ENCODE measurements at regions not wholly inside any gene's neighbourhood (a gene's known extent, or its start where the extent isn't known, plus 50 kb on each side); places are given as distances from the start of the nearest gene placed in this dataset.

- TF ChIP-seq ZNF521 (tag by site-specific recombination; IDR thresholded peaks at IDR 0.05) (no peak), CTCF (tag by site-specific recombination; IDR thresholded peaks at IDR 0.05) (no peak), ZXDB (tag by site-specific recombination; IDR thresholded peaks at IDR 0.05) (no peak), REST (tag by site-specific recombination; IDR thresholded peaks at IDR 0.05) (no peak), ZBTB49 (tag by site-specific recombination; IDR thresholded peaks at IDR 0.05; ENCODE audit: low read depth) (no peak), YY1 (tag by site-specific recombination; IDR thresholded peaks at IDR 0.05) (no peak), MZF1 (tag by site-specific recombination; IDR thresholded peaks at IDR 0.05; ENCODE audit: borderline replicate concordance) (no peak), ZNF202 (tag by site-specific recombination; IDR thresholded peaks at IDR 0.05; ENCODE audit: borderline replicate concordance) (no peak), ZNF785 (tag by site-specific recombination; IDR thresholded peaks at IDR 0.05) (no peak), ZNF513 (tag by site-specific recombination; IDR thresholded peaks at IDR 0.05) (no peak), ZNF654 (tag by site-specific recombination; IDR thresholded peaks at IDR 0.05; ENCODE audit: low read depth) (no peak)
- TF ChIP-seq, protein P1, sequence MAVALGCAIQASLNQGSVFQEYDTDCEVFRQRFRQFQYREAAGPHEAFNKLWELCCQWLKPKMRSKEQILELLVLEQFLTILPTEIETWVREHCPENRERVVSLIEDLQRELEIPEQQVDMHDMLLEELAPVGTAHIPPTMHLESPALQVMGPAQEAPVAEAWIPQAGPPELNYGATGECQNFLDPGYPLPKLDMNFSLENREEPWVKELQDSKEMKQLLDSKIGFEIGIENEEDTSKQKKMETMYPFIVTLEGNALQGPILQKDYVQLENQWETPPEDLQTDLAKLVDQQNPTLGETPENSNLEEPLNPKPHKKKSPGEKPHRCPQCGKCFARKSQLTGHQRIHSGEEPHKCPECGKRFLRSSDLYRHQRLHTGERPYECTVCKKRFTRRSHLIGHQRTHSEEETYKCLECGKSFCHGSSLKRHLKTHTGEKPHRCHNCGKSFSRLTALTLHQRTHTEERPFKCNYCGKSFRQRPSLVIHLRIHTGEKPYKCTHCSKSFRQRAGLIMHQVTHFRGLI (tag by site-specific recombination; IDR thresholded peaks at IDR 0.05) = no peak
Observed at GRCh38 chr5:120848883-120849282, 384.8 kb downstream of the PRR16 start.
